Right atrium auricular region (tissue), 2 donors: ENCODE measurements at regions not wholly inside any gene's neighbourhood (a gene's known extent, or its start where the extent isn't known, plus 50 kb on each side); places are given as distances from the start of the nearest gene placed in this dataset.

Source experiments
- DNase-seq: peaks from one replicate; pipeline ENCODE4 v3.0.0-alpha.2; 2019; ENCODE audit warnings: low spot score
- H3K27ac ChIP-seq, 2 donors: fragments of 200-600 bp; sonication (generic); 1 replicate in 1 of 2; 2 replicates in 1 of 2; pipeline ENCODE4 v1.5.1; 2016 to 2019
- H3K27me3 ChIP-seq, 2 donors: fragments of 200-600 bp; sonication (generic); one replicate each; pipeline versions ENCODE4 v1.5.1 to v1.6.0; 2017 to 2019
- H3K36me3 ChIP-seq: fragments of 200-600 bp; sonication (generic); one replicate; pipeline ENCODE4 v1.5.1; 2016
- H3K4me1 ChIP-seq, 2 donors: fragments of 200-600 bp; sonication (generic); one replicate each; pipeline versions ENCODE4 v1.5.1 to v1.6.0; 2017 to 2019
- H3K4me3 ChIP-seq, 2 donors: fragments of 200-600 bp; sonication (generic); 1 replicate in 1 of 2; 2 replicates in 1 of 2; pipeline ENCODE4 v1.5.1; 2017 to 2019; ENCODE audit warnings: mild to moderate bottlenecking in 1 of 2, moderate library complexity in 1 of 2
- H3K9me3 ChIP-seq, 2 donors: fragments of 200-600 bp; sonication (generic); one replicate each; pipeline ENCODE4 v1.5.1; 2019
- CTCF ChIP-seq, 2 donors: fragments of 200-600 bp; sonication (generic); IDR thresholded peaks; one replicate each; pipeline ENCODE4 v1.5.1; 2019; ENCODE audit warnings: antibody characterized with exemption in 2 of 2

DNA sequence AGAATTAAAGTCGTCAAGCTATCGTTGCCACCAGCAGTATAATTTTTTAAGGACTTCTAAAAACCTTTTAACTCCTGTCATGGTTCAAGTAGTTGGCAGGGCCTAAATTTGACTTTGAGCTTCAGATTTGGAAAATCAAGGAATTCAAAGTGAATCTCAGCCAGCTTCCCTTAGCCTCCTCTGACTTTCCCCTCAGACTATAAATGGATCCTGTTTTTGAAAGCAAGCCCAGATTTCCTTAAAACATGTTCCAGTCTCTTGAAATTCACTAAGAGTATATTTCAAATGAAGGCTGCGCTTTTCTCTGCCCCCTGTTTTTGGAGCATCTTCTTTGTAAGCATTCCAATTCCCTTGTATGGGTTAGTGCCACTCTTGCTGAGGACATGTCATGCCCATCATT, 101.8 kb upstream of the CDH8 start:
- no peak for TF ChIP-seq CTCF (IDR thresholded peaks at IDR 0.05)

DNA sequence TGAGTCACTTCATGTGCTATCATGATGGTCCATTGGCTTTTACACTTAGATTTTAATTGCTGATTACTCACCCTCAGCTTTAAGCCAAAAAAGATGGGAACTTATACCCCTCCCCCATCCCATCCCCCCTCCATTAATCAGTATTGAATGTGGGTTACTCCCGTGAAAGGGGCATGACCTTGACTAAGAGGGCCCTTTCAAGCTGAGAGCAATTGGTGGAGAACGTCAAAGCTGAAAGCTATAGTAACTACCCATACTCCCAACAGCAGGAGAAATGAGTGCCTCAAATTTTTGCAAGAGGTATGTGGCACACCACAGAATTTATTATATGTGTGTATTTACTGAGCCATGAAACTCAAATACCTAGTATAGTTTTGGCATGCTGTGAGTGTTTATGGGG, 99.7 kb upstream of the CDH8 start:
- no peaks in the 10 kb centered on the region for H3K36me3 ChIP-seq
- H3K27ac ChIP-seq, result no peak overlapping the region
- no peak for DNase-seq
- no peaks in the 10 kb centered on the region for H3K4me1 ChIP-seq
- no peaks in the 10 kb centered on the region for H3K9me3 ChIP-seq
- no peaks in the 10 kb centered on the region for H3K27me3 ChIP-seq
- TF ChIP-seq CTCF (IDR thresholded peaks at IDR 0.05), result no peak
- no peak overlapping the region for H3K4me3 ChIP-seq

More for the DNA sequence above, 101.8 kb upstream of the CDH8 start:
- Histone ChIP-seq H3K4me1 (no peaks in the 10 kb centered on the region), H3K27ac (no peak overlapping the region), H3K9me3 (no peaks in the 10 kb centered on the region), H3K27me3 (no peaks in the 10 kb centered on the region), H3K36me3 (no peaks in the 10 kb centered on the region), H3K4me3 (no peak overlapping the region)
- no peak for DNase-seq

- no peak for TF ChIP-seq CTCF (IDR thresholded peaks at IDR 0.05)
- no peaks in the 10 kb centered on the region for H3K4me1 ChIP-seq
- no peaks in the 10 kb centered on the region for H3K27me3 ChIP-seq
- no peak overlapping the region for H3K4me3 ChIP-seq
- H3K36me3 ChIP-seq, result no peaks in the 10 kb centered on the region
- DNase-seq, result no peak
- no peaks in the 10 kb centered on the region for H3K9me3 ChIP-seq
- H3K27ac ChIP-seq, result no peak overlapping the region
Observed at GRCh38 chr16:62135446-62135845, 99.2 kb upstream of the CDH8 start.

DNA sequence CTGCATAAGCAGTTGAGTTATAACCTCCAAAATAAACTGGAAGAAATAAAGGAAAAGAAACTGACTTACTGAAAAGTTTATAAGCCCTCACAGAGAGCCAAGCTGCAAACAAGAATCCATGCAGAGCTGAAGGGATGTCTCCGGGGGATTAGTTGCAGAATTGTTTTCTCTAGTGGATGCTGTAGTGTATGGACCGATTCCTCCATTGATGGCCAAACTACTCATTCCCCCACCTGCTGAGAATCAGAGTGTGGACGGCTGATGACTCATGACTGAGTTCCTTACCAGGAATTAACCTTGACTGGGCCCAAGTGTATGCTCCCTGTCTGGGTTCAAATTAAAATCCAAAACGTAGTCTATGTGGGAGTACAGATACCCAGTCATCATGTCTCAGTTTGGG, 93.9 kb upstream of the CDH8 start:
- no peak for DNase-seq
- Histone ChIP-seq H3K4me1 (no peaks in the 10 kb centered on the region), H3K36me3 (no peaks in the 10 kb centered on the region), H3K9me3 (no peaks in the 10 kb centered on the region), H3K4me3 (no peak overlapping the region), H3K27ac (no peak overlapping the region), H3K27me3 (no peaks in the 10 kb centered on the region)
- TF ChIP-seq CTCF (IDR thresholded peaks at IDR 0.05), result no peak

GRCh38 chr16:62105244-62105643, 69.0 kb upstream of the CDH8 start:
- no peak overlapping the region for H3K27ac ChIP-seq
- no peak for TF ChIP-seq CTCF (IDR thresholded peaks at IDR 0.05)
- no peaks in the 10 kb centered on the region for H3K9me3 ChIP-seq
- H3K36me3 ChIP-seq, result no peaks in the 10 kb centered on the region
- H3K4me3 ChIP-seq, result no peak overlapping the region
- no peaks in the 10 kb centered on the region for H3K4me1 ChIP-seq
- H3K27me3 ChIP-seq, result no peaks in the 10 kb centered on the region
- no peak for DNase-seq

GRCh38 chr16:62102588-62102987, 66.3 kb upstream of the CDH8 start:
- Histone ChIP-seq H3K27ac (no peak overlapping the region), H3K36me3 (no peaks in the 10 kb centered on the region), H3K4me3 (no peak overlapping the region), H3K4me1 (no peaks in the 10 kb centered on the region), H3K27me3 (no peaks in the 10 kb centered on the region), H3K9me3 (no peaks in the 10 kb centered on the region)
- DNase-seq, result no peak
- no peak for TF ChIP-seq CTCF (IDR thresholded peaks at IDR 0.05)
